ENCODE measurements at regions not wholly inside any gene's neighbourhood (a gene's known extent, or its start where the extent isn't known, plus 50 kb on each side); places are given as distances from the start of the nearest gene placed in this dataset.

- no peaks in the 10 kb centered on the region for H3K9me3 Mint-ChIP-seq
- H3K27ac Mint-ChIP-seq, result no peak overlapping the region
- no peak for ATAC-seq (ENCODE audit: low read depth)
- intact Hi-C loops (cut with micrococcal nuclease), result no loop called here
- DNase-seq, result no peak
- ChIA-PET POLR2A (no interaction called here), CTCF (no interaction called here)
- no peak for TF ChIP-seq CTCF (IDR thresholded peaks at IDR 0.05)
- no peaks in the 10 kb centered on the region for H3K4me1 Mint-ChIP-seq
- peaks cover 3% of the 10 kb centered on the region for H3K27me3 Mint-ChIP-seq
- H3K36me3 Mint-ChIP-seq (ENCODE audit: low read depth), result no peaks in the 10 kb centered on the region
- no peak overlapping the region for H3K4me3 Mint-ChIP-seq
Measured at GRCh38 chr5:96229188-96229587, 203.9 kb downstream of the PCSK1 start.

GRCh38 chr5:96228408-96228807, 204.6 kb downstream of the PCSK1 start:
- TF ChIP-seq CTCF (IDR thresholded peaks at IDR 0.05), result no peak
- H3K9me3 Mint-ChIP-seq, result no peaks in the 10 kb centered on the region
- H3K4me1 Mint-ChIP-seq, result no peaks in the 10 kb centered on the region
- ATAC-seq (ENCODE audit: low read depth) (no peak), DNase-seq (no peak)
- ChIA-PET CTCF (no interaction called here), POLR2A (no interaction called here)
- intact Hi-C loops (cut with micrococcal nuclease), result no loop called here
- H3K36me3 Mint-ChIP-seq (ENCODE audit: low read depth), result no peaks in the 10 kb centered on the region
- H3K27me3 Mint-ChIP-seq, result peaks cover 3% of the 10 kb centered on the region
- H3K4me3 Mint-ChIP-seq, result no peak overlapping the region
- H3K27ac Mint-ChIP-seq, result no peak overlapping the region

GRCh38 chr5:96227957-96228356, 205.1 kb downstream of the PCSK1 start:
- H3K27ac Mint-ChIP-seq, result no peak overlapping the region
- H3K4me3 Mint-ChIP-seq, result no peak overlapping the region
- intact Hi-C loops (cut with micrococcal nuclease), result no loop called here
- H3K27me3 Mint-ChIP-seq, result peaks cover 3% of the 10 kb centered on the region
- DNase-seq (no peak), ATAC-seq (ENCODE audit: low read depth) (no peak)
- H3K4me1 Mint-ChIP-seq, result no peaks in the 10 kb centered on the region
- POLR2A ChIA-PET, result no interaction called here
- no peaks in the 10 kb centered on the region for H3K36me3 Mint-ChIP-seq (ENCODE audit: low read depth)
- TF ChIP-seq CTCF (IDR thresholded peaks at IDR 0.05), result no peak
- CTCF ChIA-PET, result no interaction called here
- H3K9me3 Mint-ChIP-seq, result no peaks in the 10 kb centered on the region

- H3K36me3 Mint-ChIP-seq (ENCODE audit: low read depth), result no peaks in the 10 kb centered on the region
- ChIA-PET POLR2A (no interaction called here), CTCF (no interaction called here)
- no peak for TF ChIP-seq CTCF (IDR thresholded peaks at IDR 0.05)
- H3K27ac Mint-ChIP-seq, result no peak overlapping the region
- no peaks in the 10 kb centered on the region for H3K9me3 Mint-ChIP-seq
- intact Hi-C loops (cut with micrococcal nuclease), result no loop called here
- no peak for DNase-seq
- H3K27me3 Mint-ChIP-seq, result peaks cover 3% of the 10 kb centered on the region
- H3K4me3 Mint-ChIP-seq, result no peak overlapping the region
- H3K4me1 Mint-ChIP-seq, result no peaks in the 10 kb centered on the region
- no peak for ATAC-seq (ENCODE audit: low read depth)
Measured at GRCh38 chr5:96226941-96227552, 206.0 kb downstream of the PCSK1 start.

- H3K9me3 Mint-ChIP-seq, result no peaks in the 10 kb centered on the region
- H3K27ac Mint-ChIP-seq, result no peak overlapping the region
- H3K36me3 Mint-ChIP-seq (ENCODE audit: low read depth), result no peaks in the 10 kb centered on the region
- H3K4me1 Mint-ChIP-seq, result no peaks in the 10 kb centered on the region
- intact Hi-C loops (cut with micrococcal nuclease), result no loop called here
- CTCF ChIA-PET, result no interaction called here
- POLR2A ChIA-PET, result no interaction called here
- ATAC-seq (ENCODE audit: low read depth) (no peak), DNase-seq (no peak)
- TF ChIP-seq CTCF (IDR thresholded peaks at IDR 0.05), result no peak
- no peak overlapping the region for H3K4me3 Mint-ChIP-seq
- H3K27me3 Mint-ChIP-seq, result no peaks in the 10 kb centered on the region
Measured at GRCh38 chr5:96222129-96222528, 210.9 kb downstream of the PCSK1 start.
